Spleen (tissue), 11 donors: ENCODE measurements at regions not wholly inside any gene's neighbourhood (a gene's known extent, or its start where the extent isn't known, plus 50 kb on each side); places are given as distances from the start of the nearest gene placed in this dataset.

Experiments used
- DNase-seq: peaks from one replicate; pipeline ENCODE4 v3.0.0-alpha.2; 2020
- H3K27ac ChIP-seq, 8 donors: fragments of 200-600 bp; sonication (generic) in 7 of 8; 1 replicate in 4 of 8; 2 replicates in 4 of 8; pipeline versions ENCODE4 v1.5.0 to v1.8.0; 2016 to 2021; ENCODE audit warnings: inconsistent platforms in 4 of 8, mild to moderate bottlenecking in 4 of 8, moderate library complexity in 1 of 8
- H3K27me3 ChIP-seq, 7 donors: fragments of 200-600 bp; sonication (generic) in 6 of 7; replicated peaks in 1 of 7; 1 replicate in 4 of 7; 2 replicates in 3 of 7; pipeline versions ENCODE4 v1.5.0 to v1.8.0; 2016 to 2021; ENCODE audit warnings: inconsistent platforms in 3 of 7, mild to moderate bottlenecking in 1 of 7
- H3K36me3 ChIP-seq, 6 donors: fragments of 200-600 bp; sonication (generic) in 5 of 6; 1 replicate in 4 of 6; 2 replicates in 2 of 6; pipeline versions ENCODE4 v1.5.0 to v1.8.0; 2016 to 2021; ENCODE audit warnings: inconsistent platforms in 2 of 6
- H3K4me1 ChIP-seq, 6 donors: fragments of 200-600 bp; sonication (generic) in 5 of 6; 1 replicate in 3 of 6; 2 replicates in 3 of 6; pipeline versions ENCODE4 v1.5.0 to v1.8.0; 2016 to 2021; ENCODE audit warnings: inconsistent platforms in 3 of 6
- H3K4me3 ChIP-seq, 8 donors: fragments of 200-600 bp; sonication (generic) in 7 of 8; 1 replicate in 4 of 8; 2 replicates in 4 of 8; pipeline versions ENCODE4 v1.5.0 to v1.8.0; 2016 to 2021; ENCODE audit warnings: inconsistent platforms in 4 of 8, mild to moderate bottlenecking in 4 of 8, moderate library complexity in 2 of 8
- H3K9me3 ChIP-seq, 8 donors: fragments of 200-600 bp; sonication (generic) in 7 of 8; 1 replicate in 4 of 8; 2 replicates in 4 of 8; pipeline versions ENCODE4 v1.5.0 to v1.8.0; 2016 to 2021; ENCODE audit warnings: inconsistent platforms in 4 of 8
- POLR2A ChIP-seq, 3 donors: fragments of 450-650 bp; IDR thresholded peaks; one replicate each; pipeline ENCODE4 v1.5.1; 2017; ENCODE audit warnings: antibody characterized with exemption in 3 of 3, mild to moderate bottlenecking in 1 of 3
- POLR2AphosphoS5 ChIP-seq, 3 donors: sonication (generic); formaldehyde crosslinking; IDR thresholded peaks; one replicate each; pipeline ENCODE4 v1.5.1; 2017; ENCODE audit warnings: antibody characterized with exemption in 3 of 3
- WGBS, 5 donors: extraction: QIAGEN DNeasy Blood & Tissue Kit in 3 of 5; methylation state at CpG; one replicate each; pipeline versions ENCODE4 v1.1.5 to v1.1.7; 2013 to 2018; 5-methylcytosine and 5-hydroxymethylcytosine counted together
- intact Hi-C: fragments of 100-400 bp; cut with DNase I; formaldehyde crosslinking; loops from one replicate; pipeline ENCODE4 v1.15.0; 2023; ENCODE audit warnings: low total_unique reads
- TF ChIP-seq, protein P1 (sequence below), 11 experiments: fragments of 200-600 bp in 7 of 11; fragments of 450-650 bp in 4 of 11; sonication (generic) in 4 of 11; IDR thresholded peaks in 8 of 11; conservative IDR thresholded peaks in 3 of 11; 1 replicate in 7 of 11; 2 replicates in 4 of 11; pipeline versions ENCODE4 v1.4.0 to v1.8.0; 2016 to 2021; ENCODE audit warnings: antibody characterized with exemption in 11 of 11, inconsistent platforms in 4 of 11, mild to moderate bottlenecking in 1 of 11
- donor health status: healthy with polysubstance abuse.
- donor health status: DM: no; HTN: no; CAD: no; lungs with moderate emphysema.
- donor health status: DM: no; HTN: no; CAD: no.
- donor health status: Bipolar disorder and iron deficiency.
- donor health status: healthy.
- donor health status: DM: no; HTN: no; CAD: no.
- donor health status: DM: yes; HTN: yes; CAD: no.

DNA sequence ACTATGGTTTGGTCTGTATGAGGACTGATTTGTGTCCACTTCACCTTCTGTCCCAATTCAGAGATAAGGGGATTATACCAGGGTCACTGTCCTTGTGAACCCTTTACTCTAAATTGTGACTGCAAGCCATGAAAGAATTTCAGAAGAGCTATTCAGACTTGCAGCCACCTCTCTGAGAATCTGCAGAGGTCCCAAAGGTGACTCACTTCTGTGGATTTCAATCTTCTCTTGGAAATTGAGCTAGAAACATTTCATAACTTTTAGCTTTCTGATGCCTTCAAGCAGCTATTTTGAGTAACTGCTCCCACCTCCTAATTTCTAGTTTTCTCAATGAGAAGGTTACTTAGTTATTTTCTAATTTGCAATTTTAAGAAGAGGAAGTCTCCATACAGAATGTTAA lies 1242.4 kb upstream of the ACVR2A start:
- no peaks in the 10 kb centered on the region for H3K36me3 ChIP-seq
- no peaks in the 10 kb centered on the region for H3K4me1 ChIP-seq
- H3K27ac ChIP-seq = no peak overlapping the region
- H3K27me3 ChIP-seq = no peaks in the 10 kb centered on the region
- TF ChIP-seq POLR2AphosphoS5 (IDR thresholded peaks at IDR 0.05) (no peak), POLR2A (IDR thresholded peaks at IDR 0.05) (no peak)
- TF ChIP-seq, protein P1, sequence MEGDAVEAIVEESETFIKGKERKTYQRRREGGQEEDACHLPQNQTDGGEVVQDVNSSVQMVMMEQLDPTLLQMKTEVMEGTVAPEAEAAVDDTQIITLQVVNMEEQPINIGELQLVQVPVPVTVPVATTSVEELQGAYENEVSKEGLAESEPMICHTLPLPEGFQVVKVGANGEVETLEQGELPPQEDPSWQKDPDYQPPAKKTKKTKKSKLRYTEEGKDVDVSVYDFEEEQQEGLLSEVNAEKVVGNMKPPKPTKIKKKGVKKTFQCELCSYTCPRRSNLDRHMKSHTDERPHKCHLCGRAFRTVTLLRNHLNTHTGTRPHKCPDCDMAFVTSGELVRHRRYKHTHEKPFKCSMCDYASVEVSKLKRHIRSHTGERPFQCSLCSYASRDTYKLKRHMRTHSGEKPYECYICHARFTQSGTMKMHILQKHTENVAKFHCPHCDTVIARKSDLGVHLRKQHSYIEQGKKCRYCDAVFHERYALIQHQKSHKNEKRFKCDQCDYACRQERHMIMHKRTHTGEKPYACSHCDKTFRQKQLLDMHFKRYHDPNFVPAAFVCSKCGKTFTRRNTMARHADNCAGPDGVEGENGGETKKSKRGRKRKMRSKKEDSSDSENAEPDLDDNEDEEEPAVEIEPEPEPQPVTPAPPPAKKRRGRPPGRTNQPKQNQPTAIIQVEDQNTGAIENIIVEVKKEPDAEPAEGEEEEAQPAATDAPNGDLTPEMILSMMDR (IDR thresholded peaks at IDR 0.05 in 8 of 11, conservative IDR thresholded peaks at IDR 0.05 in 3 of 11) = no peak
- H3K4me3 ChIP-seq = no peak overlapping the region
- intact Hi-C loops = no loop called here
- no peak for DNase-seq
- H3K9me3 ChIP-seq = no peaks in the 10 kb centered on the region

DNA sequence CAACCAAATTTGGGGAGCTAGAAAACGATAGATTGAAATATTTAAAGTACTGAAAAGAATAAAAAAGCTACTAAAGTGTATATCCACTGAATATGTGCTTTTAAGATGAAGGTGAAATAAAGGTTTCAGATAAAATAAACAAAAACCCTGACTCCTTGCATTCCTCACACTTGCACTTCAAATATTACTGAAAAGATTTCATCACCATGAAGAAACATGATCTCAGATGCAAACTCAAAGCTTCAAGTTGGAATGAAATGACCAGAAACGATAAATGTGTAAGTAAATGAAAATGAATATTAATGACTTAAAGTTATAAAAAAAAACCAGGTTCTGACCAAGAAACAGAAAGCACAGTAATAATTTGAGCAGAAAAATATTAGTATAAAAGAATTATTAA lies 1246.0 kb upstream of the ACVR2A start:
- no peak overlapping the region for H3K27ac ChIP-seq
- no peaks in the 10 kb centered on the region for H3K9me3 ChIP-seq
- no peak overlapping the region for H3K4me3 ChIP-seq
- TF ChIP-seq POLR2A (IDR thresholded peaks at IDR 0.05) = no peak
- no peak for TF ChIP-seq POLR2AphosphoS5 (IDR thresholded peaks at IDR 0.05)
- TF ChIP-seq, protein P1 (IDR thresholded peaks at IDR 0.05 in 8 of 11, conservative IDR thresholded peaks at IDR 0.05 in 3 of 11) = no peak
- intact Hi-C loops = no loop called here
- 79 to 92% (median 85%) methylated on average over 2 of the region's 2 CpGs for WGBS, 5 donors
- H3K4me1 ChIP-seq = no peaks in the 10 kb centered on the region
- no peaks in the 10 kb centered on the region for H3K36me3 ChIP-seq
- no peak for DNase-seq
- no peaks in the 10 kb centered on the region for H3K27me3 ChIP-seq

DNA sequence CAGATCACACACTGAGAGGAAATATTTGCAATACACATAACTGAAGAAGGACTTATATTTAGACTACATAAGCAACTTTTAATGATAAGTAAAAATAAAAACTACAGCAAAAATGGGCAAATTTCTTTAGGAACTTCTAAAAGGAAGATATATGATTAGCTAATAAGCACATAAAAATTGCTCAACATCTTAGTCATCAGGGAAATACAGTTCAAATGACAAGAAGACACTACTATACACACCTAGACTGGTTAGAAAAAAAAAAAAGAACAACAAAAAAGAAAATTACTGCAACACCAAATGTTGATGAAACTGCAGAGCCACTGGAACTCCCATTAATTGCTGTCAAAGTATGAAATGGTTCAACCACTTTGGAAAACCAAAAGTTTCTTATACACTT lies 1247.5 kb upstream of the ACVR2A start:
- DNase-seq = no peak
- Histone ChIP-seq H3K4me3 (no peak overlapping the region), H3K27ac (no peak overlapping the region), H3K4me1 (no peaks in the 10 kb centered on the region), H3K36me3 (no peaks in the 10 kb centered on the region), H3K27me3 (no peaks in the 10 kb centered on the region), H3K9me3 (no peaks in the 10 kb centered on the region)
- TF ChIP-seq, protein P1 (IDR thresholded peaks at IDR 0.05 in 8 of 11, conservative IDR thresholded peaks at IDR 0.05 in 3 of 11) = no peak
- TF ChIP-seq POLR2A (IDR thresholded peaks at IDR 0.05) = no peak
- no peak for TF ChIP-seq POLR2AphosphoS5 (IDR thresholded peaks at IDR 0.05)
- intact Hi-C loops = no loop called here

DNA sequence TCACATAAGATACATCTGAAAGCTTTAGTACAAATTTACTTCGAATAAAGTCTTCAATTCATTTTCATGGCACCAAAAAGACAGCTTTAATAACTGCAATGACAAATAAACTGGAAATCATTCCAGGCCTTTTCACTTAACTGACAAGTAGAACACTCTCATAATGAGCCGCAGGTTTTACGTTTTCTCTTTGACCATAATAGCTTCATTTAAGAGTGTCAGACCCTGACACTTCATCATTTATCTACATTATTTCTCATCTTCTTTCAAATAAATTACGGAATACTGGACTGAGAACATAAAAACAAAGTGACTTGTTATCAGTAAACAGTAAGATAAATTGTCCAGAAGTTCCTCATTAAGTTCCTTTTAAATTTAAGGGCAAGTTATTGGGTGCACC lies 1252.9 kb upstream of the ACVR2A start:
- intact Hi-C loops = no loop called here

More for the DNA sequence above, 1252.9 kb upstream of the ACVR2A start:
- Histone ChIP-seq H3K27ac (no peak overlapping the region), H3K4me1 (no peaks in the 10 kb centered on the region), H3K9me3 (peaks cover 0 to 10% (median 0%) of the 10 kb centered on the region in 8 donors), H3K27me3 (no peaks in the 10 kb centered on the region), H3K36me3 (no peaks in the 10 kb centered on the region), H3K4me3 (no peak overlapping the region)
- no peak for DNase-seq
- 62 to 81% (median 74%) methylated on average over 4 of the region's 4 CpGs for WGBS, 5 donors
- no peak for TF ChIP-seq POLR2AphosphoS5 (IDR thresholded peaks at IDR 0.05)
- TF ChIP-seq POLR2A (IDR thresholded peaks at IDR 0.05) = no peak
- TF ChIP-seq, protein P1 (IDR thresholded peaks at IDR 0.05 in 8 of 11, conservative IDR thresholded peaks at IDR 0.05 in 3 of 11) = no peak
